GM13976 (cell line): ENCODE measurements at regions not wholly inside any gene's neighbourhood (a gene's known extent, or its start where the extent isn't known, plus 50 kb on each side); places are given as distances from the start of the nearest gene placed in this dataset.

ENCODE experiments used
- DNase-seq: peaks from one replicate; pipeline ENCODE4 v3.0.0; 2012; ENCODE audit warnings: low spot score
- CTCF ChIP-seq: IDR thresholded peaks from 2 replicates; pipeline ENCODE4 v1.5.1; 2012; ENCODE audit warnings: borderline replicate concordance, mild to moderate bottlenecking; ENCODE audit not compliant: insufficient read depth; ENCODE audit errors: extremely low read depth, missing control alignments, control extremely low read depth
- in situ Hi-C: fragments of 300-500 bp; cut with MboI; formaldehyde crosslinking; loops from one replicate; pipeline ENCODE4 v1.12.0; 2022; ENCODE audit warnings: low sequenced_read_pairs, mixed read lengths, inconsistent platforms; ENCODE audit not compliant: unreplicated experiment

DNA sequence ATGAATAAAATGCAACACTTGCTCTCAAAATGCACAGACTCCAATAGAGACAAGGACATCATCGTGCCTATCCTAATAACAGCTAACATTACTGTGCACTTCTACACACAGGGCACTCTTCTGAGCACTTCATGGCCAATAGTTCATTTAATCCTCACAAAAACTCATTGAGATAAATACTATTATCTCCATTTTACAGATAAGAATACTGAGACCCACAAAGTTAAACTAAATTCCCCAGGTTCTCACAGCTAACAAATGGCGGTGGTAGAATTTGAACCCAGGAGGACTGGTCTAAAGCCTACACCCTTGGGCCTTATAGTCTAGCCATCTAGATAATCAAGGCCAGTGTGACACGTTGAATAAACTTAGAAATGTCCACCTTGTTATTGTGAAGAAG lies 328.6 kb downstream of the RRAGC start:
- DNase-seq, result no peak
- TF ChIP-seq CTCF, result no peak
- in situ Hi-C loops, result no loop called here

- no peak for DNase-seq
- in situ Hi-C loops, result no loop called here
- no peak for TF ChIP-seq CTCF
Observed at GRCh38 chr1:38529946-38530345, 329.6 kb downstream of the RRAGC start.

- TF ChIP-seq CTCF, result no peak
- in situ Hi-C loops, result no loop called here
Observed at GRCh38 chr1:38529391-38529790, 330.2 kb downstream of the RRAGC start.

GRCh38 chr1:38528623-38529022 lies 330.9 kb downstream of the RRAGC start:
- in situ Hi-C loops, result no loop called here
- no peak for TF ChIP-seq CTCF
- DNase-seq, result no peak

More at GRCh38 chr1:38529391-38529790, 330.2 kb downstream of the RRAGC start:
- no peak for DNase-seq

DNA sequence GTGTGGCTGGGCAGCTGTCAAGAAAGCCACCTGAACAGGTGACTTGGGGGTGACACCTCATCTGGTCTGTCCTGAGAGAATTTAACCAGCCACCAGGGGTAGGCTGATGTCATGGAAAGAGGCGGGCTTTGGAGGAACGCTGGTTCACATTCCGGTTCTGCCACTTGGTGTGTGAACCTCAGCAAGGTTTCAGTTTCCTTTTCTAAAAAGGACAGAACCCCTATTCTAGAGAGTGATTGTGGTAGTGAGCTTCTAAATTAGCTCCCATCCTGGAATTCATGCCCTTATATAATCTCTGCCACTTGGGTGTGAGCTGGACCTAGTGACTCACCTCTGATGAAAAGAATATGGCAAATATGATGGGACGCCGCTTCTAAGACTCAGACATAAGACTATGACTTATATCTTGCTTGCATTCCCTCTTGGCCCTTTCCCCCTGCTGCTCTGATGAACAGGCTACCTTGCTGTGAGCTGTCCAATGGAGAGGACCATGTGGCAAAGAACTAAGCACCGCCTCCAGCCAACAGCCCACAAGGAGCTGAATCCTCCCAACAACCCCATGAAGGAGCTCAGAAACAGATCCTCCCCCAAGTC lies 332.1 kb downstream of the RRAGC start:
- in situ Hi-C loops, result no loop called here
- TF ChIP-seq CTCF, result no peak
- DNase-seq, result peak; percentile 82

GRCh38 chr1:38526046-38526445 lies 333.5 kb downstream of the RRAGC start:
- no peak for DNase-seq
- no peak for TF ChIP-seq CTCF
- in situ Hi-C loops, result no loop called here
